HL-60/S4 (cell line): ENCODE measurements at regions not wholly inside any gene's neighbourhood (a gene's known extent, or its start where the extent isn't known, plus 50 kb on each side); places are given as distances from the start of the nearest gene placed in this dataset.
"Not testable (repeated sequence)": the region's sequence is repeated elsewhere in the genome, so short reads cannot be mapped to it uniquely, and the experiment has no call there.

Source experiments
- in situ Hi-C: fragments of 300-500 bp; cut with MboI; formaldehyde crosslinking; loops from 2 replicates; pipeline ENCODE4 v1.14.3; 2022; ENCODE audit warnings: low sequenced_read_pairs

GRCh38 chr3:150329408-150329807 lies 78.7 kb upstream of the TSC22D2 start:
- in situ Hi-C loops, result no loop called here

- in situ Hi-C loops, result no loop called here
Measured at GRCh38 chr3:150328654-150329040, 79.5 kb upstream of the TSC22D2 start.

- in situ Hi-C loops, result no loop called here
Measured at GRCh38 chr3:150327678-150328653, 80.1 kb upstream of the TSC22D2 start.

DNA sequence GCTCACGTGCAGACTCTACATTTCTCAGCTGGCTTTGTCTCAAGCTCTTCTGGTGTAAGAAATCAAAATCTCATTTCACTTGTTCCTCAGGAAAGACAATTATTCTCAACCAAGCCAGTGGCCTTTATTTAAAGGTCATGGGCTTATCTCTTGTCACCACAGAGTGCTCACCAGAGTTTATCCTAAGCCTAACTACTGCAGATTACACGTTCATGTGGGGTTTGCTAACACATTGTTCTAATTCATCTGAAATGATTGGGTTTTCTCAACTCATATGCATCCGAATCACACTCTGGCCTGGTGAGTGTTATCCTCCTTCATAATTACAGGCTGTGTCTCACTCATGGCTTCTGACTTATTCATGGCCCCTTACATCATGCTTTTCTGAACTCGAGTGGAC lies 83.3 kb upstream of the TSC22D2 start:
- in situ Hi-C loops, result no loop called here

- in situ Hi-C loops, result no loop called here
Measured at GRCh38 chr3:150324245-150324644, 83.9 kb upstream of the TSC22D2 start.

- in situ Hi-C loops, result no loop called here
Measured at GRCh38 chr3:150323770-150324169, 84.3 kb upstream of the TSC22D2 start.

GRCh38 chr3:150323091-150323490 lies 85.0 kb upstream of the TSC22D2 start:
- in situ Hi-C loops, result not testable (repeated sequence)

GRCh38 chr3:150320971-150321370 lies 87.1 kb upstream of the TSC22D2 start:
- in situ Hi-C loops, result not testable (repeated sequence)

DNA sequence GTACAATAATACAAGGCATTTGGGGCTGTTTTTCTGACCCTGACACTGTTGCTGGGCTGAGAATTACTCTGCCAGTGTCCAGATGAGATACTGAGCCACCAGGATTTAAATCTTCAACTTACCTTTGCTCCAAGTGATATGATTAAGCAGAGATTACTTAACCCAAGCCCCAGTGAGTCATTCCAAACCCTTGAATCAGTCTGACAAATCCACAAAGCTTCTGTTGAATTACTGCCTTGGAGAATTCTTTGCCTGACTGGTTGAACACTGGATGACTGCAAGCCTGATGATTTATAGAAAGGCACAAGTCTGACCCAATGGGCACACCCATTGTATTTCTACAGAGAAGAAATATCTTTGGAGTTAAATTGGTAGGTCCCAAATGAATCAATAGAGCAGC lies 88.2 kb upstream of the TSC22D2 start:
- in situ Hi-C loops, result no loop called here

GRCh38 chr3:150317469-150317868 lies 90.6 kb upstream of the TSC22D2 start:
- in situ Hi-C loops, result no loop called here

- in situ Hi-C loops, result no loop called here
Measured at GRCh38 chr3:150315721-150316120, 92.4 kb upstream of the TSC22D2 start.

GRCh38 chr3:150314248-150315004 lies 93.7 kb upstream of the TSC22D2 start:
- in situ Hi-C loops, result no loop called here

DNA sequence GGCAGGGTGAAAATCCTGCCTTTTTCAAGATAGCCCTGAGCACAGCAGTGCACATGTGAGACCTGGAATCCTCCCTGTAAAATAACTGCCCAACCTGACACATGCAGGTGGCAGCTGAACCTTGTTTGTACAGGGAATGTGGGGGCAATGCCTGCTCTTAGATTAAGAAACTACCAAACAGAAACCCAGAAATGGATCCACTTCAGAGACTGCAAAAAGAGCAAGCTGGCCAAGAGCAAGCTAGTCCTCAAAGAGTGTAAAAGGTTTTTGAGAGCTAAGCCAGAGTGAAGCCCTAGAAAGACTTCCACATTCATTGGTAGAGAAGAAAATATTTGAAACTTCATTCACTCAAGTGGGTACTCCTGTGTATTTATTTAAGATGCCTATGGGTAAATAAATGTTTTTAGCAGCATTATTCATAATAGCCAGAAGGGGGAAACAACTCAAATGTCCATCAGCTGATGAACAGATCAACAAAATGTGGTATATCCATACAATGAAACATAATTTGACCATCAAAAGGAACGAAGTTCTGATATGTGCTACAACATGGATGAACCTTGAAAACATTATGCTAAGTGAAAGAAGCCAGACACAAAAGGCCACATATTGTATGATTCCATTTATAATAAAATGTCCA lies 96.0 kb upstream of the TSC22D2 start:
- in situ Hi-C loops, result no loop called here

DNA sequence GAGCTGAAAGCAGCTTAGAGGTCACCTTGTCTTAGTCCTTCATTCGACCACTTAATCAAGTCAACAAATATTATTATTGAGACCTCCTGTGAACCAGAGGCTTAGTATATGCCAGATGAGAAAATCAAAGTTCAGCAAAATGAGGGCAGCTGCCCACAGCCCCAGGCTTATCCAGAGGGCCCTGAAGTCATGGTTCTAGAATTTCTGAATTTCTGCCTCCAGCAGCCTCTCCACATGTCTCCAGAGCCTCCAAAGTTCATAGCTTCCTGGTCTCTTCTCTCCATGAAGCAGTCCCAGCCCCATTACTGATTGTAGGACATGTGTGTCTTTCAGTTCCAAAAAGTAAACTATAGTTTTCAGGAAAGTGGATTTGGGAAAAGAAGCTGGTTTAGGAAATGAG lies 96.9 kb upstream of the TSC22D2 start:
- in situ Hi-C loops, result no loop called here

DNA sequence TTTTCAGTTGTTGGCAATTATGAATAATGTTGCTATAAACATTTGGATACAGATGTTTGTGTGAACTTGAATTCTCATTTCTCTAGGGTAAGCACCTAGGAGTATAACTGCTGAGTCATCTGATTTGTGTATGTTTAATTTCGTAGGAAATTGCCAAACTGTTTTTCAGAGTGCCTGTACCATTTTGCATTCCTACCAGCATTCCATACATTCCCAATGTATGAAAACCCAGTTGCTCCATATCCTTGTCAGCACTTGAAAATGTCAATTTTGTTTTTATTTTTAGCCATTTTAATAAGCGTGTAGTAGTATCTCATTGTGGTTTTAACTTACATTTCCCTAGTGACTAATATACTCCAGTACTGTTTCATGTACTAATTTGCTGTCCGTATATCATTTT lies 98.5 kb upstream of the TSC22D2 start:
- in situ Hi-C loops, result no loop called here

DNA sequence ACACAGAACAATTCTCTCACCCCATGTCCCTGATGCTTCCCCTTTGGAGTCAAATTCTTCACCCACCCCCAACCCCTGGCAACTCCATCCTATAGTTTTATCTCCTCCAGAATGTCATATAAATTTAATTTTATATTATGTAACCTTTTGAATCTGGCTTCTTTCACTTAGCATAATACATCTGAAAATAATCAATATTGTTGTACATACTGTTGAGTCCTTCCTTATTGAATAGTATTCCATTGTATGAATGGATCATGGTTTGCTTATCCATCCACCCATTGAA lies 98.9 kb upstream of the TSC22D2 start:
- in situ Hi-C loops, result no loop called here

DNA sequence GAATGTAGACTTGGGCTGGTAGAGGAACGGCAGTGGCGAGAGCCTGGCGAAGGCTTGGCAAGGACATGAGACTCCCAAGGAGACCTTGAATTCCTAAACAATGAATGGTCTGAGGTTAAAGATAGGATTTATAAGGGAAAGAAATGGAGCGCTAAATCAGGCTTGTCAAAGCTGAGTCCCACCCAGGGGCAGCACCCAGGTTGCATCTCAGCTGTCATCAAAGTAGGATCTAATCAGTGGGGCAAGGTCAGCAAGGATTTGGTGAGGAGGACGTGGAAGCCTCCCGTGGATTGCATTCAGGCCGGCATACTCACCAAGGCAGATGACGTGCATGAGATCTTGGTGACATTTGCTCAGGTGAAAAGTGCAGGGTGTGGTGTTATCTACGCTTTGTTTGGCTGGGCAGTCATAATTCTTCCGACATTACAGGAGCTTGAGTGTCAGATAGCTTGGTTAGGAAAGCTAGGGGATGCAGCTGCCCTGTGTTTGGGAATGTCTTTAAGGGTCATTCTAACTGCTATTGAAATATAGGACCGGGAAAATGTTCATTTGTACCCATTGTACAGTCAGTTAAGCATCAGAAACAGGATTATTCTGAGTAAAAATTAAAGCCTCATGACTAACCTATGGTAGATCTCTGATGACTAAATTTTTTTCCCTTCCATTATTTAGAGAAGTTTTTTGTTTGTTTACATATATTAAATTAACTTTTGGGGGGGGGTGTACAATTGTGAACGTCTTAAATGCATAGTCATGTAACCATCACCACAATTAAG lies 99.4 kb upstream of the TSC22D2 start:
- in situ Hi-C loops, result no loop called here

GRCh38 chr3:150308037-150308319 lies 100.1 kb upstream of the TSC22D2 start:
- in situ Hi-C loops, result no loop called here

DNA sequence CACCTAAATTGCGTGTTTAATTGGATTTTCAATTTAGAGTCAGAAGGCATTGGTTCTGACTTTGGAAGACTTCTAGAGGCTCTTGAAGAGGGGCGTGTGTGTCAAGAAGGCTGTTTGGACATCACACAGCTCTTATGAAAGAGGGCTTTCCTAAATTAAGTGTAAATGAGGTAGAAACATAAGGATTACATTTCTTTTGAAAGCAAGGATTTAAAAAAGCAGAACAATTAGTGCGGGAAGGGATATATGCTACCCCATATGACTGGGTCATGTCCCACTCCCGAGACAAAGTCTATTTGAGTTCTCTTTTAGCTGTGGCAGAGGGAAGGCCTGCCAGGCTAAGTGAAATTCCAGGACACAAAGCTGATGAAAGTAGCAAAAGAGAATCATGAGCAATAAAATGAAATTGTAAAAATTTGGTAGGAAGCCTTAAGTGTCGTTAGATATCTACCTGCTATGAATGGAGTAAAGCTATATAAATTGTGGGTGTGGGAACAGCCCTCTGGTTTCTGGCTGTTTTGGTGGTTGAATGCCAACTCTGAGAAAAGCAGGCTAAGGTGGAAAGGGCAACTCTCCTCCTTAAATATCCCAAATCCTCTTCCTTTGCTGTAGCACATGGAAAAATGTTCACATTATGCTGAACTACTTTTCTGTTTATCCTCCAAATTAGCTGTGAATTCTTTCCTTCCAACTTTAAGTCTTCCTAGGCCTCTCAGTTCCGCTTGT lies 100.6 kb upstream of the TSC22D2 start:
- in situ Hi-C loops, result no loop called here

GRCh38 chr3:150306906-150307305 lies 101.2 kb upstream of the TSC22D2 start:
- in situ Hi-C loops, result no loop called here

DNA sequence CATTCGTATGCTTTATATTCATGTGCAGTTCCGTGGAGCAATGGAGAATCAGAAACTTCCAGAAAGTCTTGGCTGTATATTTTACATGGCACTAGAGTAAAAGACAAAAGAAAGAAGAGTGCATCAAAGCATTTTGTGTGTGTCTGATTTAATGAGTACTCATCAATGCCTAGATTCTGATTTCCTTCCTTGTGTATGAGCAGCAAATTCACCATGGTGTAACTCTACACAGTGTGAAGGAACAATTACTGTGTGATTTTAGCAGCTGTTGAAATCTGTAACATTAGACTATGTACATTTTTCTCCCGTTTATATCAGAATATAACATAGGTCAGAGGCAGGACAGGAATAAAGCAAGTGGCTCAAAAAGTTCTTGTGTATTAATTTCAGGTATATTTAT lies 102.0 kb upstream of the TSC22D2 start:
- in situ Hi-C loops, result no loop called here
